A549 (cell line): ENCODE measurements at regions not wholly inside any gene's neighbourhood (a gene's known extent, or its start where the extent isn't known, plus 50 kb on each side); places are given as distances from the start of the nearest gene placed in this dataset.

Experiments used
- BHLHE40 ChIP-seq: IDR thresholded peaks from 2 replicates; pipeline ENCODE4 v1.6.1; 2012; ENCODE audit warnings: low read depth, low read length, inconsistent platforms
- CHD4 ChIP-seq: fragments of 200-600 bp; sonication (generic); IDR thresholded peaks from 2 replicates; pipeline ENCODE4 v1.6.1; 2016; ENCODE audit warnings: antibody characterized with exemption, mild to moderate bottlenecking, borderline replicate concordance
- CTCF ChIP-seq: fragments of >200 bp; sonication (Bioruptor Twin); formaldehyde crosslinking; IDR thresholded peaks from 3 replicates; pipeline ENCODE4 v1.5.1; 2016
- EP300 ChIP-seq, 2 experiments: fragments of >200 bp; sonication (Bioruptor Twin); formaldehyde crosslinking; IDR thresholded peaks; 2 replicates in 1 of 2; 3 replicates in 1 of 2; pipeline ENCODE4 v1.6.1; 2016 to 2017
- JUN ChIP-seq, 2 experiments: fragments of >200 bp; sonication (Bioruptor Twin); formaldehyde crosslinking; IDR thresholded peaks; 2 replicates in 1 of 2; 3 replicates in 1 of 2; pipeline ENCODE4 v1.6.1; 2016 to 2017
- POLR2A ChIP-seq: IDR thresholded peaks from 2 replicates; pipeline ENCODE4 v1.6.1; 2012; ENCODE audit warnings: mild to moderate bottlenecking, low read length
- POLR2AphosphoS2 ChIP-seq: conservative IDR thresholded peaks from 2 replicates; pipeline ENCODE4 v1.6.1; 2012; ENCODE audit warnings: low read length, improper control_type of control experiment, inconsistent platforms
- RFX5 ChIP-seq: fragments of 450-650 bp; IDR thresholded peaks from 2 replicates; pipeline ENCODE4 v1.7.1; 2014; ENCODE audit warnings: antibody characterized with exemption, mild to moderate bottlenecking, moderate library complexity
- RNF2 ChIP-seq: fragments of 200-600 bp; sonication (generic); IDR thresholded peaks from 2 replicates; pipeline ENCODE4 v1.6.1; 2016; ENCODE audit warnings: low read depth, mild to moderate bottlenecking, antibody characterized with exemption, moderate library complexity, borderline replicate concordance
- USF2 ChIP-seq: fragments of 450-650 bp; IDR thresholded peaks from 2 replicates; pipeline ENCODE4 v1.6.1; 2014; ENCODE audit warnings: antibody characterized with exemption

- TF ChIP-seq EP300 (IDR thresholded peaks at IDR 0.05), result no peak
- TF ChIP-seq RFX5, result no peak
- TF ChIP-seq CTCF, result no peak
- TF ChIP-seq POLR2A, result no peak
- no peak for TF ChIP-seq POLR2AphosphoS2
- no peak for TF ChIP-seq BHLHE40
- TF ChIP-seq RNF2, result no peak
- TF ChIP-seq USF2, result no peak
- TF ChIP-seq CHD4, result no peak
- TF ChIP-seq JUN (IDR thresholded peaks at IDR 0.05), result no peak
These were observed 268.9 kb upstream of the NOVA1 start for GRCh38 chr14:26866721-26867120.
